DOHH2 (cell line): ENCODE measurements at regions not wholly inside any gene's neighbourhood (a gene's known extent, or its start where the extent isn't known, plus 50 kb on each side); places are given as distances from the start of the nearest gene placed in this dataset.

Source experiments
- EZH2phosphoT487 ChIP-seq: fragments of 200-600 bp; sonication (generic); IDR thresholded peaks from 2 replicates; pipeline ENCODE4 v1.6.1; 2017; ENCODE audit warnings: borderline replicate concordance, mild to moderate bottlenecking, antibody characterized with exemption, low read length, moderate library complexity, mixed read lengths
- TF ChIP-seq, protein P1 (sequence below): fragments of 200-600 bp; sonication (generic); IDR thresholded peaks from one replicate; pipeline ENCODE4 v1.5.1; 2014; ENCODE audit warnings: antibody characterized with exemption, mild to moderate bottlenecking, low read depth, low read length; ENCODE audit not compliant: poor library complexity, severe bottlenecking

DNA sequence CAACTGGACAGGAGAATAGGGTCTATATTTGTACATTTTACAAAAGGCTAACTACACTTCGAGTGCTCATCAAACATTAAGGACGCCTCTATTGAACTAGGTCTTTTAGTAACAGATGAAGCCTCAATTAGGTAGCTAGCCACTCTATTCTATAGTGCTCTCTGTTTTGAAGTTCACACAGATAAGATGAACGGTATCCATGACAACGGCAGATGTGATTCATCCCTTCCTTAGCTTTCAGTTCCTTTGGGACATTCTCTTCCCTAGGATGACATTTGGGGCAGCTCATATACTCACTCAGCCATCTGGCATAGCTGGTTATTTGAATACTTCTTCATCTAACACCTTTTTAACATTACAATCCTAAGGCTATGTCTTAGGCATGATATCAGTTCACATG, 62.4 kb upstream of the WDFY3 start:
- TF ChIP-seq, protein P1, sequence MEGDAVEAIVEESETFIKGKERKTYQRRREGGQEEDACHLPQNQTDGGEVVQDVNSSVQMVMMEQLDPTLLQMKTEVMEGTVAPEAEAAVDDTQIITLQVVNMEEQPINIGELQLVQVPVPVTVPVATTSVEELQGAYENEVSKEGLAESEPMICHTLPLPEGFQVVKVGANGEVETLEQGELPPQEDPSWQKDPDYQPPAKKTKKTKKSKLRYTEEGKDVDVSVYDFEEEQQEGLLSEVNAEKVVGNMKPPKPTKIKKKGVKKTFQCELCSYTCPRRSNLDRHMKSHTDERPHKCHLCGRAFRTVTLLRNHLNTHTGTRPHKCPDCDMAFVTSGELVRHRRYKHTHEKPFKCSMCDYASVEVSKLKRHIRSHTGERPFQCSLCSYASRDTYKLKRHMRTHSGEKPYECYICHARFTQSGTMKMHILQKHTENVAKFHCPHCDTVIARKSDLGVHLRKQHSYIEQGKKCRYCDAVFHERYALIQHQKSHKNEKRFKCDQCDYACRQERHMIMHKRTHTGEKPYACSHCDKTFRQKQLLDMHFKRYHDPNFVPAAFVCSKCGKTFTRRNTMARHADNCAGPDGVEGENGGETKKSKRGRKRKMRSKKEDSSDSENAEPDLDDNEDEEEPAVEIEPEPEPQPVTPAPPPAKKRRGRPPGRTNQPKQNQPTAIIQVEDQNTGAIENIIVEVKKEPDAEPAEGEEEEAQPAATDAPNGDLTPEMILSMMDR = no peak
- no peak for TF ChIP-seq EZH2phosphoT487
